Kidney glomerular epithelial cell (primary cell): ENCODE measurements at regions not wholly inside any gene's neighbourhood (a gene's known extent, or its start where the extent isn't known, plus 50 kb on each side); places are given as distances from the start of the nearest gene placed in this dataset.

Source experiments
- DNase-seq: peaks from one replicate; lab custom pipeline; 2025; lab: John Stamatoyannopoulos, UW

GRCh38 chr20:54272901-54273488, 65.1 kb downstream of the PFDN4 start:
- no peak for DNase-seq

GRCh38 chr20:54275359-54276111, 67.6 kb downstream of the PFDN4 start:
- no peak for DNase-seq

GRCh38 chr20:54276577-54277169, 68.8 kb downstream of the PFDN4 start:
- DNase-seq, result no peak

- DNase-seq, result no peak
These were observed 70.4 kb downstream of the PFDN4 start for GRCh38 chr20:54278262-54278661.

GRCh38 chr20:54282625-54283024, 74.7 kb downstream of the PFDN4 start:
- no peak for DNase-seq

- no peak for DNase-seq
These were observed 75.4 kb downstream of the PFDN4 start for GRCh38 chr20:54283253-54283652.

GRCh38 chr20:54284928-54285704, 77.2 kb downstream of the PFDN4 start:
- no peak for DNase-seq

GRCh38 chr20:54290636-54291035, 82.7 kb downstream of the PFDN4 start:
- DNase-seq, result no peak

GRCh38 chr20:54291339-54292010, 83.6 kb downstream of the PFDN4 start:
- DNase-seq, result no peak

- DNase-seq, result no peak
These were observed 84.3 kb downstream of the PFDN4 start for GRCh38 chr20:54292185-54292584.

- DNase-seq, result peak; percentile 58
These were observed 85.6 kb downstream of the PFDN4 start for GRCh38 chr20:54293526-54293925.

- DNase-seq, result no peak
These were observed 86.2 kb downstream of the PFDN4 start for GRCh38 chr20:54294094-54294493.

GRCh38 chr20:54295686-54296085, 87.8 kb downstream of the PFDN4 start:
- no peak for DNase-seq

- no peak for DNase-seq
These were observed 97.5 kb downstream of the PFDN4 start for GRCh38 chr20:54305421-54305820.

- no peak for DNase-seq
These were observed 99.3 kb downstream of the PFDN4 start for GRCh38 chr20:54306985-54307710.

GRCh38 chr20:54308804-54309203, 100.9 kb downstream of the PFDN4 start:
- DNase-seq, result no peak

GRCh38 chr20:54318892-54319291, 111.0 kb downstream of the PFDN4 start:
- DNase-seq, result no peak

- no peak for DNase-seq
These were observed 112.3 kb downstream of the PFDN4 start for GRCh38 chr20:54320148-54320607.

- no peak for DNase-seq
These were observed 113.6 kb downstream of the PFDN4 start for GRCh38 chr20:54321352-54322087.

- no peak for DNase-seq
These were observed 115.4 kb downstream of the PFDN4 start for GRCh38 chr20:54323227-54323734.
